CD14-positive monocyte (primary cell): ENCODE measurements at regions not wholly inside any gene's neighbourhood (a gene's known extent, or its start where the extent isn't known, plus 50 kb on each side); places are given as distances from the start of the nearest gene placed in this dataset.

Experiments used
- DNase-seq, 3 donors: peaks; one replicate each; pipeline ENCODE4 v3.0.0-alpha.2; 2011 to 2022
- H2AFZ ChIP-seq: 2 replicates; pipeline ENCODE4 v1.6.0; 2012; ENCODE audit warnings: mild to moderate bottlenecking, low read depth, low read length, inconsistent platforms; ENCODE audit not compliant: insufficient read depth, poor library complexity, severe bottlenecking
- H3K27ac ChIP-seq, 2 donors: 1 replicate in 1 of 2; 2 replicates in 1 of 2; pipeline ENCODE4 v1.5.1; 2012 to 2013; ENCODE audit warnings: low read length in 2 of 2, control low read depth in 1 of 2, inconsistent platforms in 1 of 2, low read depth in 1 of 2, mild to moderate bottlenecking in 1 of 2
- H3K27me3 ChIP-seq, 2 donors: one replicate each; pipeline versions ENCODE4 v1.6.0 to v1.6.1; 2011 to 2013; ENCODE audit warnings: low read length in 2 of 2; ENCODE audit not compliant: control insufficient read depth in 2 of 2, insufficient read depth in 2 of 2
- H3K36me3 ChIP-seq, 2 donors: replicated peaks in 1 of 2; 1 replicate in 1 of 2; 2 replicates in 1 of 2; pipeline versions ENCODE4 v1.5.1 to v1.6.1; 2012 to 2013; ENCODE audit warnings: low read length in 2 of 2, control low read depth in 1 of 2, inconsistent platforms in 1 of 2, mild to moderate bottlenecking in 1 of 2; ENCODE audit not compliant: insufficient read depth in 2 of 2, control insufficient read depth in 1 of 2
- H3K4me1 ChIP-seq, 2 donors: 1 replicate in 1 of 2; 2 replicates in 1 of 2; pipeline versions ENCODE4 v1.5.1 to v1.6.1; 2012 to 2013; ENCODE audit warnings: low read length in 2 of 2, control low read depth in 1 of 2, inconsistent platforms in 1 of 2, mild to moderate bottlenecking in 1 of 2, moderate library complexity in 1 of 2; ENCODE audit not compliant: insufficient read depth in 2 of 2, control insufficient read depth in 1 of 2
- H3K4me2 ChIP-seq: replicated peaks from 2 replicates; pipeline ENCODE3; 2012; ENCODE audit warnings: low read length, moderate library complexity, mild to moderate bottlenecking; ENCODE audit not compliant: poor library complexity, severe bottlenecking; ENCODE audit errors: extremely low read depth
- H3K4me3 ChIP-seq, 3 experiments: fragments of 200-600 bp in 1 of 3; sonication (generic) in 1 of 3; replicated peaks in 1 of 3; 1 replicate in 2 of 3; 2 replicates in 1 of 3; pipeline ENCODE4 v1.5.1; 2011 to 2013; ENCODE audit warnings: low read length in 3 of 3, mild to moderate bottlenecking in 3 of 3, control low read depth in 2 of 3, low read depth in 2 of 3, inconsistent platforms in 1 of 3, moderate library complexity in 1 of 3
- H3K79me2 ChIP-seq: 2 replicates; pipeline ENCODE4 v1.6.0; 2012; ENCODE audit warnings: mild to moderate bottlenecking, control low read depth, inconsistent platforms, low read length, moderate library complexity; ENCODE audit not compliant: insufficient read depth
- H3K9ac ChIP-seq: 2 replicates; pipeline ENCODE4 v1.6.0; 2017; ENCODE audit warnings: low read length, mild to moderate bottlenecking; ENCODE audit not compliant: insufficient read depth, poor library complexity, severe bottlenecking
- H3K9me3 ChIP-seq, 2 donors: replicated peaks in 1 of 2; 1 replicate in 1 of 2; 2 replicates in 1 of 2; pipeline versions ENCODE4 v1.5.1 to v1.6.1; 2012 to 2013; ENCODE audit warnings: low read length in 2 of 2, control low read depth in 1 of 2; ENCODE audit not compliant: control insufficient read depth in 1 of 2, insufficient read depth in 1 of 2
- H4K20me1 ChIP-seq: 2 replicates; pipeline ENCODE4 v1.6.0; 2012; ENCODE audit warnings: mild to moderate bottlenecking, low read length, control low read depth, moderate library complexity; ENCODE audit not compliant: insufficient read depth
- H3K27ac Mint-ChIP-seq, 7 donors: one replicate each; pipeline ENCODE4 v1.8.0; 2020; ENCODE audit warnings: mild to moderate bottlenecking in 7 of 7, mixed read lengths in 7 of 7, moderate library complexity in 6 of 7, inconsistent platforms in 2 of 7
- H3K27me3 Mint-ChIP-seq, 3 donors: one replicate each; pipeline ENCODE4 v1.8.0; 2021 to 2022; ENCODE audit warnings: low read depth in 3 of 3, mild to moderate bottlenecking in 3 of 3, mixed read lengths in 3 of 3, moderate library complexity in 3 of 3, inconsistent platforms in 1 of 3
- H3K36me3 Mint-ChIP-seq, 2 donors: one replicate each; pipeline ENCODE4 v1.8.0; 2020; ENCODE audit warnings: mixed read lengths in 2 of 2, inconsistent platforms in 1 of 2, mild to moderate bottlenecking in 1 of 2
- H3K4me1 Mint-ChIP-seq: one replicate; pipeline ENCODE4 v1.8.0; 2020; ENCODE audit warnings: mild to moderate bottlenecking, mixed read lengths
- H3K4me3 Mint-ChIP-seq, 2 donors: one replicate each; pipeline ENCODE4 v1.8.0; 2020; ENCODE audit warnings: mild to moderate bottlenecking in 2 of 2, mixed read lengths in 2 of 2, moderate library complexity in 1 of 2
- H3K9me3 Mint-ChIP-seq, 7 donors: one replicate each; pipeline ENCODE4 v1.8.0; 2020 to 2022; ENCODE audit warnings: mixed read lengths in 7 of 7, mild to moderate bottlenecking in 6 of 7, moderate library complexity in 6 of 7, inconsistent platforms in 2 of 7
- CTCF ChIP-seq: fragments of 200-600 bp; IDR thresholded peaks from one replicate; pipeline ENCODE4 v1.8.0; 2022; ENCODE audit warnings: antibody characterized with exemption, mild to moderate bottlenecking
- WGBS: methylation state at CpG from one replicate; pipeline ENCODE4 v1.1.5; 2013; ENCODE audit warnings: missing lambda C conversion rate; ENCODE audit not compliant: insufficient coverage; 5-methylcytosine and 5-hydroxymethylcytosine counted together
- intact Hi-C, 2 donors: fragments of 100-400 bp; cut with micrococcal nuclease; formaldehyde crosslinking; loops; one replicate each; pipeline versions ENCODE4 v1.15.0 to v1.15.1; 2023

- no peaks in the 10 kb centered on the region for H3K36me3 ChIP-seq
- no peaks in the 10 kb centered on the region for H3K36me3 Mint-ChIP-seq
- H3K4me1 Mint-ChIP-seq: peaks cover 6% of the 10 kb centered on the region
- no peaks in the 10 kb centered on the region for H3K27me3 Mint-ChIP-seq
- no peaks in the 10 kb centered on the region for H3K9me3 ChIP-seq
- no peaks in the 10 kb centered on the region for H3K4me1 ChIP-seq
- no peaks in the 10 kb centered on the region for H3K79me2 ChIP-seq
- whole genome bisulfite sequencing: 91% methylated on average over 3 of the region's 4 CpGs
- no peaks in the 10 kb centered on the region for H4K20me1 ChIP-seq
- H3K4me3 Mint-ChIP-seq: no peak overlapping the region
- no peak overlapping the region for H3K4me2 ChIP-seq
- H3K27ac Mint-ChIP-seq: no peak overlapping the region
- H3K9me3 Mint-ChIP-seq: no peaks in the 10 kb centered on the region
- no peaks in the 10 kb centered on the region for H3K27me3 ChIP-seq
- no peak overlapping the region for H3K9ac ChIP-seq
- no peak overlapping the region for H2AFZ ChIP-seq
- intact Hi-C loops: no loop called here
- H3K4me3 ChIP-seq: no peak overlapping the region
- H3K27ac ChIP-seq: no peak overlapping the region
- TF ChIP-seq CTCF: no peak
- DNase-seq: no peak
Measured at GRCh38 chr3:116886202-116886893, 176.8 kb downstream of the TUSC7 start.

- no peak for DNase-seq
- H3K4me3 ChIP-seq: no peak overlapping the region
- H3K79me2 ChIP-seq: no peaks in the 10 kb centered on the region
- no peak for TF ChIP-seq CTCF
- H3K4me1 ChIP-seq: no peaks in the 10 kb centered on the region
- H3K27ac Mint-ChIP-seq: no peak overlapping the region
- intact Hi-C loops: no loop called here
- no peaks in the 10 kb centered on the region for H3K27me3 ChIP-seq
- no peak overlapping the region for H3K4me3 Mint-ChIP-seq
- no peak overlapping the region for H3K9ac ChIP-seq
- H3K36me3 Mint-ChIP-seq: no peaks in the 10 kb centered on the region
- no peak overlapping the region for H3K4me2 ChIP-seq
- 100% methylated on average over 1 of the region's 2 CpGs for WGBS
- H3K36me3 ChIP-seq: no peaks in the 10 kb centered on the region
- H3K27me3 Mint-ChIP-seq: no peaks in the 10 kb centered on the region
- H3K9me3 ChIP-seq: no peaks in the 10 kb centered on the region
- no peak overlapping the region for H2AFZ ChIP-seq
- H3K9me3 Mint-ChIP-seq: no peaks in the 10 kb centered on the region
- no peaks in the 10 kb centered on the region for H3K4me1 Mint-ChIP-seq
- no peak overlapping the region for H3K27ac ChIP-seq
- H4K20me1 ChIP-seq: no peaks in the 10 kb centered on the region
Measured at GRCh38 chr3:116896116-116896515, 186.5 kb downstream of the TUSC7 start.
